Chondrocyte (in vitro differentiated cells): ENCODE measurements at regions not wholly inside any gene's neighbourhood (a gene's known extent, or its start where the extent isn't known, plus 50 kb on each side); places are given as distances from the start of the nearest gene placed in this dataset.

Experiments
- DNase-seq: peaks from one replicate; pipeline ENCODE4 v3.0.0; 2021; ENCODE audit warnings: mixed read lengths, low spot score
- H3K27ac Mint-ChIP-seq: one replicate; pipeline ENCODE4 v1.8.0; 2021; ENCODE audit warnings: mild to moderate bottlenecking, moderate library complexity, mixed read lengths; ENCODE audit not compliant: unreplicated experiment
- H3K27me3 Mint-ChIP-seq: 2 replicates; pipeline ENCODE4 v1.8.0; 2021; ENCODE audit warnings: low read depth, mixed read lengths
- H3K36me3 Mint-ChIP-seq: 2 replicates; pipeline ENCODE4 v1.8.0; 2021; ENCODE audit warnings: low read depth, mixed read lengths
- H3K4me1 Mint-ChIP-seq: 2 replicates; pipeline ENCODE4 v1.8.0; 2021; ENCODE audit warnings: low read depth, mild to moderate bottlenecking, mixed read lengths
- H3K4me3 Mint-ChIP-seq: one replicate; pipeline ENCODE4 v1.8.0; 2021; ENCODE audit warnings: mild to moderate bottlenecking, moderate library complexity, mixed read lengths; ENCODE audit not compliant: unreplicated experiment
- H3K9me3 Mint-ChIP-seq: 2 replicates; pipeline ENCODE4 v1.8.0; 2021; ENCODE audit warnings: low read depth, mixed read lengths
- CTCF ChIP-seq: fragments of 200-600 bp; sonication (generic); IDR thresholded peaks from 2 replicates; pipeline ENCODE4 v1.5.0; 2021; ENCODE audit warnings: antibody characterized with exemption, mild to moderate bottlenecking, moderate library complexity

- DNase-seq = no peak
- TF ChIP-seq CTCF = no peak
- Mint-ChIP-seq H3K4me1 (peaks cover 10% of the 10 kb centered on the region), H3K36me3 (no peaks in the 10 kb centered on the region), H3K27me3 (no peaks in the 10 kb centered on the region), H3K9me3 (no peaks in the 10 kb centered on the region), H3K27ac (no peak overlapping the region), H3K4me3 (no peak overlapping the region)
Observed at GRCh38 chr12:47417121-47417520, 288.7 kb downstream of the RPAP3 start.

GRCh38 chr12:47415054-47415453 lies 290.8 kb downstream of the RPAP3 start:
- no peak overlapping the region for H3K27ac Mint-ChIP-seq
- no peaks in the 10 kb centered on the region for H3K36me3 Mint-ChIP-seq
- DNase-seq = no peak
- no peak overlapping the region for H3K4me3 Mint-ChIP-seq
- no peak for TF ChIP-seq CTCF
- no peaks in the 10 kb centered on the region for H3K27me3 Mint-ChIP-seq
- H3K4me1 Mint-ChIP-seq = peaks cover 10% of the 10 kb centered on the region
- no peaks in the 10 kb centered on the region for H3K9me3 Mint-ChIP-seq

GRCh38 chr12:47414511-47414910 lies 291.3 kb downstream of the RPAP3 start:
- Mint-ChIP-seq H3K27me3 (no peaks in the 10 kb centered on the region), H3K27ac (no peak overlapping the region), H3K9me3 (no peaks in the 10 kb centered on the region), H3K4me3 (no peak overlapping the region), H3K36me3 (no peaks in the 10 kb centered on the region), H3K4me1 (peaks cover 8% of the 10 kb centered on the region)
- DNase-seq = no peak
- TF ChIP-seq CTCF = no peak

GRCh38 chr12:47413806-47414205 lies 292.0 kb downstream of the RPAP3 start:
- Mint-ChIP-seq H3K4me3 (no peak overlapping the region), H3K9me3 (no peaks in the 10 kb centered on the region), H3K27me3 (no peaks in the 10 kb centered on the region), H3K36me3 (no peaks in the 10 kb centered on the region), H3K4me1 (peaks cover 7% of the 10 kb centered on the region), H3K27ac (peak overlapping the region; percentile 50)
- no peak for DNase-seq
- no peak for TF ChIP-seq CTCF

GRCh38 chr12:47412601-47413236 lies 293.1 kb downstream of the RPAP3 start:
- no peak overlapping the region for H3K27ac Mint-ChIP-seq
- DNase-seq = no peak
- no peaks in the 10 kb centered on the region for H3K36me3 Mint-ChIP-seq
- no peaks in the 10 kb centered on the region for H3K9me3 Mint-ChIP-seq
- H3K4me1 Mint-ChIP-seq = peaks cover 7% of the 10 kb centered on the region
- TF ChIP-seq CTCF = no peak
- H3K4me3 Mint-ChIP-seq = no peak overlapping the region
- no peaks in the 10 kb centered on the region for H3K27me3 Mint-ChIP-seq
